ENCODE measurements at regions not wholly inside any gene's neighbourhood (a gene's known extent, or its start where the extent isn't known, plus 50 kb on each side); places are given as distances from the start of the nearest gene placed in this dataset.

- DNase-seq: no peak
Observed at GRCh38 chr3:94179059-94179458, 116.2 kb downstream of the NSUN3 start.

GRCh38 chr3:94183551-94183950, 120.7 kb downstream of the NSUN3 start:
- no peak for DNase-seq

- no peak for DNase-seq
Observed at GRCh38 chr3:94184781-94185180, 121.9 kb downstream of the NSUN3 start.

- DNase-seq: no peak
Observed at GRCh38 chr3:94185753-94186152, 122.9 kb downstream of the NSUN3 start.

GRCh38 chr3:94187697-94188096, 124.8 kb downstream of the NSUN3 start:
- DNase-seq: no peak

- no peak for DNase-seq
Observed at GRCh38 chr3:94195381-94195780, 132.5 kb downstream of the NSUN3 start.

- DNase-seq: no peak
Observed at GRCh38 chr3:94206291-94206690, 143.4 kb downstream of the NSUN3 start.

GRCh38 chr3:94210256-94210655, 147.4 kb downstream of the NSUN3 start:
- DNase-seq: no peak

GRCh38 chr3:94217406-94217805, 154.5 kb downstream of the NSUN3 start:
- no peak for DNase-seq

GRCh38 chr3:94220426-94220825, 157.6 kb downstream of the NSUN3 start:
- DNase-seq: no peak

GRCh38 chr3:94221829-94222228, 159.0 kb downstream of the NSUN3 start:
- no peak for DNase-seq

- no peak for DNase-seq
Observed at GRCh38 chr3:94225148-94225865, 162.4 kb downstream of the NSUN3 start.

- no peak for DNase-seq
Observed at GRCh38 chr3:94226078-94226477, 163.2 kb downstream of the NSUN3 start.

GRCh38 chr3:94232921-94233320, 170.1 kb downstream of the NSUN3 start:
- DNase-seq: no peak

GRCh38 chr3:94234177-94234788, 171.4 kb downstream of the NSUN3 start:
- peak; percentile 27 for DNase-seq

- no peak for DNase-seq
Observed at GRCh38 chr3:94241986-94242385, 179.1 kb downstream of the NSUN3 start.

GRCh38 chr3:94246171-94246570, 183.3 kb downstream of the NSUN3 start:
- no peak for DNase-seq

GRCh38 chr3:94248042-94248441, 185.2 kb downstream of the NSUN3 start:
- DNase-seq: no peak

- peak; percentile 65 for DNase-seq
Observed at GRCh38 chr3:94249491-94250079, 186.7 kb downstream of the NSUN3 start.

- DNase-seq: no peak
Observed at GRCh38 chr3:94251566-94251965, 188.7 kb downstream of the NSUN3 start.

GRCh38 chr3:94252316-94252715, 189.5 kb downstream of the NSUN3 start:
- no peak for DNase-seq

- DNase-seq: no peak
Observed at GRCh38 chr3:94256888-94257813, 194.3 kb downstream of the NSUN3 start.

GRCh38 chr3:94258851-94259250, 196.0 kb downstream of the NSUN3 start:
- DNase-seq: no peak

Measured in RPMI8226 (cell line).